NOMO-1 (cell line): ENCODE measurements at regions not wholly inside any gene's neighbourhood (a gene's known extent, or its start where the extent isn't known, plus 50 kb on each side); places are given as distances from the start of the nearest gene placed in this dataset.

Experiments used
- DNase-seq, 2 experiments: peaks; one replicate each; lab custom pipeline; 2025; ENCODE audit not compliant: unreplicated experiment in 2 of 2; lab: John Stamatoyannopoulos, UW

- DNase-seq: no peak
Observed at GRCh38 chr18:45298986-45299385, 316.3 kb upstream of the SLC14A2 start.

GRCh38 chr18:45303026-45303425 lies 312.2 kb upstream of the SLC14A2 start:
- DNase-seq: no peak

DNA sequence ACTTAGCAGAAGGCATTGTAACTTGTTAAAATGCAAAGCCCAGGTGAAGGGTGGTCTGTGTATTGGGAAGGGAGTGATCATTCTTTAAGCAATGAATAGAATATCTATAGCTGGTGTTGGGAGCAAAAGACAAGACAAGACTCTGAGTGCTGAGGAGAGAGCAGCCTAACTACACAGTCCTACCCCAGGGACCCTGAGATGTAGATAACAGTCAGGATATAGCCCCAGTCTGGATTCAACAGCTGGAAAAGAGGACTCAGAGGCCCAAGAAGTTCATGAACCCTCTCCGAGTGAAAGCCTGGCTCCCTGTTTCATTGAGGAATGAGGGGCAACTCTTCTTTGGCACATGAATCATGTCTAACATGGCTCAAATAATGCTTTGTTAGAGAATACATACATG lies 310.7 kb upstream of the SLC14A2 start:
- no peak for DNase-seq

GRCh38 chr18:45312555-45313126 lies 302.6 kb upstream of the SLC14A2 start:
- DNase-seq: no peak

- no peak for DNase-seq
Observed at GRCh38 chr18:45316127-45316526, 299.1 kb upstream of the SLC14A2 start.

DNA sequence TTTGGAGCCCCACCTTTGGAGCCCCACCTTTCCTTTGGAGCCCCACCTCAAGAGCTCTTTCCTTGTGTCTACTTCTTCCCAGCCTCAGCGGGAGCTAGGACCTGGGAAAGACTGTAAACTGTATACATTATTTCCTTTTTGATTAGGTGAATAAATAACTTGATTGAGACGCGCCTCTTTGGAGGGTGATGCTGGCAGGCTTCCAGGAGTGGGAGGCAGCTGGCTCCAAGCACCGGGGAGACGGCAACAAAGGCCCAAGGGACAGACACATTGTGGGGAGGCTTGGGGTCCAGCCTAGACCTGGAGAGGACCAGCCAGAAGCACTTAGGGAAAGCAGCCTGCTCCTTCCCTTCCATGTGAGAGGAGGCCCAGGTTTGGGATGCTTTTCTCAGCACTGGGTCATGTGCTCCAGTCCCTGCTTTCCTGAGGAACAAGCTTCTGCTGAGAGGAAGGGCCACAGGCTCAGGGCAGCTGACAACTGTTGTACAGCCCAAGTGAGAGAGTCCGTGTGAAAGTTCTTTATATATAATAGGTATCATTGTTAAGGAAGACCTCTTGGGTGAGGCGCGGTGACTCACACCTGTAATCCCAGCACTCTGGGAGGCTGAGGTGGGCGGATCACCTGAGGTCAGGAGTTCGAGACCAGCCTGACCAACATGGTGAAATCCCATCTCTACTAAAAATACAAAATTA lies 297.2 kb upstream of the SLC14A2 start:
- DNase-seq: no peak

DNA sequence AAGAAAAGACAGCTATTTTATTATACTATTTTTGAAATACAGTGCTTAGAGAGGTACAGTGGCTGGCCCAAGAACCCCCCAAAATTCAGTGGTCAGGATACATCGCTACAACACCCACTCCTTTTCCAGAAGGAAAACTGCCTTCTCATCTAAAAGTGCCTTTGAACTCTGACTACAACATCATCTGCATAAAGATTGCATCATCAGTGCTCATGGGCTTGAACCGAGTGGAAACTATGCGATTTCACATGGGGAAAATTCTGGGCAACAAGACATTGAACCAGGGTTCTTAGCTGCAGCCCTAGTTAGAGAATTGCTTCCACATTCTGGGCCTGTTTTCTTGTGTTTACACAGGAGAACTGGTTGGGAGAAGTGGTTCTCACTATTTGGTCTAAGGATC lies 294.6 kb upstream of the SLC14A2 start:
- DNase-seq: no peak

DNA sequence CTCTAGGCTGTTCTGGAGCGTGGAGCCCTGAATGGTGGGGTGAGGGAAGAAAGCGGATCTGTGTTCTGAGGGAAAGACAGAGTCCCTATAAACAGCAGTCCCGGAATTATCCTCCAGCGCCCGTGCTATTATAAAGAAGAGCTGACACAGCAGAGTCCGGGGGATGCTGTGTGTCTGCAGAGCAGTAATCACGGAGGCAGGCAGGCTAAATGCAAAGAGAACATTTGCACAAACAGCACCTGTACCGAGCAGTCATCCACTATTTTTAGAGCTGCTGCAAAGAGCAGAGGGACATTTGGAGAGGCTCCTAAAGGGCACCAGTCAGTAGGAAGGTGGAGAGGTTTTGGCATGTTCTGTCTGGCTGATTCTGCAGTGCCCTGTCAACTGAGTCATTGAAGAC lies 293.8 kb upstream of the SLC14A2 start:
- no peak for DNase-seq

- DNase-seq: no peak
Observed at GRCh38 chr18:45322343-45322742, 292.9 kb upstream of the SLC14A2 start.

- no peak for DNase-seq
Observed at GRCh38 chr18:45324101-45324494, 291.2 kb upstream of the SLC14A2 start.

- DNase-seq: no peak
Observed at GRCh38 chr18:45324495-45325113, 290.7 kb upstream of the SLC14A2 start.

GRCh38 chr18:45325778-45326177 lies 289.5 kb upstream of the SLC14A2 start:
- DNase-seq: no peak

DNA sequence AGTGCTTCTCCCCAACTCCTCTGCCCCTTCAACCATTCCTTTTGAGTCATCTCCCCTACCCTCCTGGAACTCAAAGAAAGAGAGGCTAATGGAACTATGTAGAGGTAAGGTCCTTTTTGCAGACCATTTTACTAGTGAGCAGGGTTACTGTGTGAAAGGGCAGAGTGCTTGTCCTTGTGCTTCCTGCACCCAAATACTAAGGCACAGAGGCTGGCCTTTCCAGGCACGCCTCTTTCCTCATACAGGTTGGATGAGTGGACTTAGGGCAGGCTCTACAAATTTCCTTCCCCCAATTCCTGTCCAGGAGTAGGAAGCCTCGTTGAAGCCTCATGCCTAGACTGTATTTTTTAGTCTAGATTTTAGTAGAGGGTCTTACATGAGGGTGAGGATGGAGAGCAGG lies 288.8 kb upstream of the SLC14A2 start:
- DNase-seq: no peak

DNA sequence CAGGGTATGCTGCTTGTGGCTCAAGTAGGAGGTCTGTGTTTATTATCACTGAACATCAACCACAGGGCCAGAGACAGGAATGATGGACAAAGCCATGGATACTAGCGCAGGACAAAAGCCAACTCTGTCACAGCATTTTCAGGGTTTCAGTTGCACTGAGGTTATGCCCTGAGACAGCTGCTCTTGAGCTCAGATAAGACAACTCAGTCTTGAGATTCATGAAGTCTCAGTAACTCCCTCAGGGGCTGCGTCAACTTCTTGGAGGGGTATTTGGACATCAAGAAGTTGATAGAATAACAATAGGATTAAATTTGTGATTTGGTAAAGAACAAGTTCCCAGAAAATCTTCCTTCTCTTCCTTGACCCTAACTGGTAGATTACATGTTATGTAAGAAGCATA lies 287.0 kb upstream of the SLC14A2 start:
- DNase-seq: no peak

DNA sequence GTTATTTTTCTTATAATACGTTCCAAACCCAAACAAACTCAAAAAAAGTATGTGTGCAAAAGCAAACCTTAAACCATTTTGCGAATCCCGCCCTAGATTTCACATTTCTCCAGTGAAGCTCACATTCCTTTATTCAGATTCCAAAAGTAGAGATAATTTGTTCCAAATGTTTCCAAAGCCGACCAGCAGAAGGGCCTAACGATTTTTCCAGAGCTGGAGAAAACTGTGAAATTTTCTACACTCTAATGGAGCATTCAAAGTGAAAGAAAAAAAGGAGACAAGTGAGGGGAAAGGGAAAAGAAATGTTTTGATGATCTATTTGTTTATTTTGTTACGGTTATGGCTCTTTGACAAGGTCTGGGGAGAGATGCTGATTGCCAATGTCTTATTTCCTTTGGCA lies 286.5 kb upstream of the SLC14A2 start:
- DNase-seq: no peak

DNA sequence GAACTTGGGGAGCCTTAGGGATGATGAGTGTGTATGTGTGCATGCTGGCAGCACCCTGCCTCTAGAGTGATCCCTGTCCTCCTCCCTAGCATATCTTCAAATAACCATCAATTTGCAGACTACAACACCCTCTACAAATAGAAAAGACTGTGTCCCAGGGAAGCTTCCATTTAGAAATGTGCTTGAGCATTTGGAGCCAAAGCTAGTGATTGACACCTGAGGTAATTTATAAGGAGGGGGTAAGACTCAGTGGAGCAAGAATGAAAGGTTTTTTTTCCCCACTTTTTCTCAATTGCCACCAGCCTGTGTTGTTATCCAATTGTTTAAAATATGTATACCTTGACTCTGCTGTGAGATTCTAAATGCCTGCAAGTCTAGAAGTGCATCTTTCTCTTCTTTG lies 286.0 kb upstream of the SLC14A2 start:
- no peak for DNase-seq

GRCh38 chr18:45330170-45330594 lies 285.1 kb upstream of the SLC14A2 start:
- no peak for DNase-seq

- no peak for DNase-seq
Observed at GRCh38 chr18:45332871-45333270, 282.4 kb upstream of the SLC14A2 start.

DNA sequence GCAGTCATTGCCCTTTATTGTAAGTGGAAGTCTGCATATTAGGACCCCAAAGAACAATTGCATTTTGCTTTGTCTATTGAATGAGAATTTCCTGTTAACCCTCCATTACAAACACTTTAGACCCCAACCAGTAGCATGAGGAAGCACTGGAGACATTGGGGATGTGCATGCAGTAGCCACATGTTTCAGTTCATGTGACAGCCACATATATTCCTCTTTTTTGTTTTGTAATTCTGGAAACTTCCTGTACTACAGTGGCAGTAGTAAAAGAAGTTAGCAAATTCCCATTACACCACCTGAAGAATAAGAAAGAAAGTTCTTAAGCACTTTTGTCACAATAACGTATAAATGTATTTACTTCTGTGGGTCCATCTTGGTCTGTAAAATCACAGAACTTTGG lies 281.1 kb upstream of the SLC14A2 start:
- DNase-seq: peak; percentile 2 to 4

- DNase-seq: no peak
Observed at GRCh38 chr18:45335282-45336043, 279.8 kb upstream of the SLC14A2 start.

- no peak for DNase-seq
Observed at GRCh38 chr18:45336448-45336847, 278.8 kb upstream of the SLC14A2 start.

- no peak for DNase-seq
Observed at GRCh38 chr18:45337477-45337876, 277.8 kb upstream of the SLC14A2 start.
